Stomach (tissue), 8 donors: ENCODE measurements at regions not wholly inside any gene's neighbourhood (a gene's known extent, or its start where the extent isn't known, plus 50 kb on each side); places are given as distances from the start of the nearest gene placed in this dataset.

ENCODE experiments used
- DNase-seq, 2 donors: peaks; one replicate each; pipeline versions ENCODE4 v3.0.0 to v3.0.0-alpha.2; 2013 to 2019
- H3K27ac ChIP-seq, 5 donors: fragments of 200-600 bp in 4 of 5; sonication (generic) in 4 of 5; one replicate each; pipeline ENCODE4 v1.5.1; 2013 to 2019; ENCODE audit warnings: mild to moderate bottlenecking in 1 of 5, moderate library complexity in 1 of 5
- H3K27me3 ChIP-seq, 3 donors: fragments of 200-600 bp; sonication (generic); one replicate each; pipeline ENCODE4 v1.5.1; 2017 to 2019; ENCODE audit warnings: mixed run types in 1 of 3
- H3K36me3 ChIP-seq, 4 donors: fragments of 200-600 bp; sonication (generic); 1 replicate in 3 of 4; 2 replicates in 1 of 4; pipeline ENCODE4 v1.5.1; 2016 to 2019
- H3K4me1 ChIP-seq, 4 donors: fragments of 200-600 bp; sonication (generic); one replicate each; pipeline ENCODE4 v1.5.1; 2016 to 2019
- H3K4me3 ChIP-seq, 4 donors: fragments of 200-600 bp; sonication (generic) in 3 of 4; one replicate each; pipeline ENCODE4 v1.5.1; 2016 to 2019; ENCODE audit warnings: mild to moderate bottlenecking in 1 of 4
- H3K9me3 ChIP-seq, 4 donors: fragments of 200-600 bp; sonication (generic); one replicate each; pipeline ENCODE4 v1.5.1; 2016 to 2019
- EP300 ChIP-seq: sonication (generic); formaldehyde crosslinking; IDR thresholded peaks from one replicate; pipeline ENCODE4 v1.6.1; 2017; ENCODE audit warnings: antibody characterized with exemption
- POLR2A ChIP-seq, 4 donors: fragments of 450-650 bp; IDR thresholded peaks; one replicate each; pipeline ENCODE4 v1.6.1; 2016; ENCODE audit warnings: antibody characterized with exemption in 4 of 4, control low read depth in 2 of 4, mild to moderate bottlenecking in 1 of 4, moderate library complexity in 1 of 4
- POLR2AphosphoS5 ChIP-seq, 3 donors: sonication (generic); formaldehyde crosslinking; IDR thresholded peaks; one replicate each; pipeline ENCODE4 v1.6.1; 2016; ENCODE audit warnings: antibody characterized with exemption in 3 of 3
- WGBS, 5 donors: extraction: QIAGEN DNeasy Blood & Tissue Kit in 3 of 5; methylation state at CpG; one replicate each; pipeline versions ENCODE4 v1.1.5 to v1.1.7; 2013 to 2018; 5-methylcytosine and 5-hydroxymethylcytosine counted together
- intact Hi-C: fragments of 100-400 bp; cut with DNase I; formaldehyde crosslinking; loops from one replicate; pipeline ENCODE4 v1.15.1; 2023; ENCODE audit warnings: low total_unique reads
- TF ChIP-seq, protein P1 (sequence below), 7 experiments: fragments of 450-650 bp in 4 of 7; fragments of 200-600 bp in 3 of 7; sonication (generic) in 3 of 7; IDR thresholded peaks; one replicate each; pipeline ENCODE4 v1.5.1; 2016 to 2019; ENCODE audit warnings: antibody characterized with exemption in 7 of 7, control low read depth in 2 of 7, mild to moderate bottlenecking in 1 of 7
- donor health status: healthy with polysubstance abuse.
- donor health status: Bipolar disorder and iron deficiency.
- donor health status: healthy.

DNA sequence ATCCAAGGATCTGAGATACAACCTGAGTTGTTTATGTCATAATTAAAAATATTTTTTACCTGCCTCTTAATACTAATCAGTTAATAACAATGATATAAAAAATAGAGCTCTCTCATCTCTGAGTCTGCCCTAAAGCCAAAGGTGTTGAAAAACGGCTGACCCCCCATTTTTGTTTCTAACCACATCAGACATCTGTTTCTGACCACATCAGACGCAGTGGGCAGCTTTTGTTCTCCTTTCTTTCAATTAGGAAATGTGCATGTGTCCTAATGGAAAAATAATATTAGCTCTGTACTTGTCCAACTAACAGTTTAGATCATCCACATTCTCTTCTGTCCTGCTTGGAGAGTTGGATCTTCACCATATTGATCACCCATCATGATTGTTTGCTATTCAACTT, 144.6 kb downstream of the SHOX2 start:
- TF ChIP-seq, protein P1, sequence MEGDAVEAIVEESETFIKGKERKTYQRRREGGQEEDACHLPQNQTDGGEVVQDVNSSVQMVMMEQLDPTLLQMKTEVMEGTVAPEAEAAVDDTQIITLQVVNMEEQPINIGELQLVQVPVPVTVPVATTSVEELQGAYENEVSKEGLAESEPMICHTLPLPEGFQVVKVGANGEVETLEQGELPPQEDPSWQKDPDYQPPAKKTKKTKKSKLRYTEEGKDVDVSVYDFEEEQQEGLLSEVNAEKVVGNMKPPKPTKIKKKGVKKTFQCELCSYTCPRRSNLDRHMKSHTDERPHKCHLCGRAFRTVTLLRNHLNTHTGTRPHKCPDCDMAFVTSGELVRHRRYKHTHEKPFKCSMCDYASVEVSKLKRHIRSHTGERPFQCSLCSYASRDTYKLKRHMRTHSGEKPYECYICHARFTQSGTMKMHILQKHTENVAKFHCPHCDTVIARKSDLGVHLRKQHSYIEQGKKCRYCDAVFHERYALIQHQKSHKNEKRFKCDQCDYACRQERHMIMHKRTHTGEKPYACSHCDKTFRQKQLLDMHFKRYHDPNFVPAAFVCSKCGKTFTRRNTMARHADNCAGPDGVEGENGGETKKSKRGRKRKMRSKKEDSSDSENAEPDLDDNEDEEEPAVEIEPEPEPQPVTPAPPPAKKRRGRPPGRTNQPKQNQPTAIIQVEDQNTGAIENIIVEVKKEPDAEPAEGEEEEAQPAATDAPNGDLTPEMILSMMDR (IDR thresholded peaks at IDR 0.05), result no peak
- TF ChIP-seq POLR2AphosphoS5 (IDR thresholded peaks at IDR 0.05), result no peak
- TF ChIP-seq POLR2A (IDR thresholded peaks at IDR 0.05), result no peak
- no peak for TF ChIP-seq EP300
- H3K27me3 ChIP-seq, result no peaks in the 10 kb centered on the region
- H3K36me3 ChIP-seq, result no peaks in the 10 kb centered on the region
- H3K27ac ChIP-seq, result no peak overlapping the region
- no peaks in the 10 kb centered on the region for H3K9me3 ChIP-seq
- no peaks in the 10 kb centered on the region for H3K4me1 ChIP-seq
- 50 to 62% (median 59%) methylated on average over 2 of the region's 2 CpGs for WGBS, 5 donors
- no peak for DNase-seq
- intact Hi-C loops, result no loop called here
- H3K4me3 ChIP-seq, result no peak overlapping the region

DNA sequence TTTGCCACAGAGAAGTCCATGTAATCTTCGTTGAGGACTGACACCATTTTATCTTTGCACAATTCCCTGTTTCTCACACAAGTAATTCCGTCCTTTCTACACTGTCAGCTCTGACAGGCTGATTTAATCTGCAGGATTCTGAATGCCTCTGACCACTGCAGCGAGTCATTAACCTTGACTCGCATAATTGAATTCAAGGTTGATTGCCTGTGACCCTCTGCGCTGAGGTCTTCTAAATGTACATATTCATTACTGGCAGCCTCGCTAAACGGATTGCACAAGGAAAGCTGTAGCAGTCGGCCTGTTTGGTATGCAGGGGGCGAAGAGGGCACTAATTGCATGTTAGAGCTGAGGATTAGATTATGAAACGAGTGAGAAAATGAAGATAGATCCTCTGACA, 147.8 kb downstream of the SHOX2 start:
- intact Hi-C loops, result no loop called here
- TF ChIP-seq POLR2A (IDR thresholded peaks at IDR 0.05) (no peak), POLR2AphosphoS5 (IDR thresholded peaks at IDR 0.05) (no peak), EP300 (no peak)
- TF ChIP-seq, protein P1 (IDR thresholded peaks at IDR 0.05), result no peak
- no peaks in the 10 kb centered on the region for H3K36me3 ChIP-seq
- H3K9me3 ChIP-seq, result no peaks in the 10 kb centered on the region
- peak in 1 of 2 donors; percentile 9 for DNase-seq
- no peak overlapping the region for H3K4me3 ChIP-seq
- H3K27ac ChIP-seq, result no peak overlapping the region
- WGBS, 5 donors, result 16 to 30% (median 23%) methylated on average over 10 of the region's 10 CpGs
- H3K27me3 ChIP-seq, result no peaks in the 10 kb centered on the region
- no peaks in the 10 kb centered on the region for H3K4me1 ChIP-seq

DNA sequence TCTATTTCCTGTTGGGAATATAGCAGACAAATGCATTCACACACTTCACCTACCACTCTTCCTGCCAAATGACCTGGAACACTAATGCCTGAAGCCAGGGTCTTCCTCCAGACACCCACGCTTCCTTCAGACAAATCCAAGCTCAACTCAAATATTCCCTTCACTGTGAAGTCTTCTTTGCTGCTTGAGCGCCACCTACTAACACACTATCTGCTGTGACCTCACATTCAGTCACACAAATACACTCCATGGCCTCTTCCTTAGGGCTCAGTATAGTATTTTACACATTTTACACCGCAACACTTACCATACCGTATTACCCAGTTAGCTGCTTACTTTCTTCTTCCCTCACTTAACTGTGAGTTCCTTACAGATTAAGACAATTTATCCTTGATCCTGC, 149.4 kb downstream of the SHOX2 start:
- Histone ChIP-seq H3K36me3 (no peaks in the 10 kb centered on the region), H3K9me3 (no peaks in the 10 kb centered on the region), H3K27me3 (no peaks in the 10 kb centered on the region), H3K4me3 (no peak overlapping the region), H3K4me1 (no peaks in the 10 kb centered on the region), H3K27ac (no peak overlapping the region)
- intact Hi-C loops, result no loop called here
- 74 to 80% (median 77%) methylated on average over 4 of the region's 4 CpGs for WGBS, 5 donors
- TF ChIP-seq, protein P1 (IDR thresholded peaks at IDR 0.05), result no peak
- no peak for TF ChIP-seq POLR2AphosphoS5 (IDR thresholded peaks at IDR 0.05)
- TF ChIP-seq POLR2A (IDR thresholded peaks at IDR 0.05), result no peak
- no peak for TF ChIP-seq EP300
- DNase-seq, result no peak

DNA sequence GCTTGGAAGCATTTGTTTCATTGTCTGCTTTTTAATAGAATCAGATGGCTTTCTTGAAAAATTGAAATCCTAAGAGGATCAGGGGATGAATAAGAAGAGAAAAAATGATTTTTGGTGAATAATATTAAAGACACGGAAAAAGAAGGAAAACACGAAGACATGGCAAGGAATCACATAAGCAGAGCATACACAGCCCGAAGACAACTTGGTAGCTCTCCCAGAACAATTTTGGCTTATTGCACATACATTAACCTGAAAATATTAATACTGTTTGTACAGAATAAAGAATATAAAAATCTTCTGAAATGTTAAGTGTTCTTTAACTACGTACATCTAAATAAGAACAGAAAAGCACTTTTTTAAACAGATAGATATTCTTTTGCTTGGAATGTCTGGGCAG, 150.0 kb downstream of the SHOX2 start:
- H3K36me3 ChIP-seq, result no peaks in the 10 kb centered on the region
- H3K4me1 ChIP-seq, result no peaks in the 10 kb centered on the region
- no peaks in the 10 kb centered on the region for H3K27me3 ChIP-seq
- WGBS, 5 donors, result 77 to 91% (median 87%) methylated on average over 4 of the region's 4 CpGs
- DNase-seq, result no peak
- H3K4me3 ChIP-seq, result no peak overlapping the region
- no peak overlapping the region for H3K27ac ChIP-seq
- intact Hi-C loops, result no loop called here
- TF ChIP-seq POLR2AphosphoS5 (IDR thresholded peaks at IDR 0.05) (no peak), EP300 (no peak), POLR2A (IDR thresholded peaks at IDR 0.05) (no peak)
- TF ChIP-seq, protein P1 (IDR thresholded peaks at IDR 0.05), result no peak
- no peaks in the 10 kb centered on the region for H3K9me3 ChIP-seq
